Astrocyte (in vitro differentiated cells and primary cell): ENCODE measurements at regions not wholly inside any gene's neighbourhood (a gene's known extent, or its start where the extent isn't known, plus 50 kb on each side); places are given as distances from the start of the nearest gene placed in this dataset.

ENCODE experiments used
- CTCF ChIP-seq: IDR thresholded peaks from 2 replicates; pipeline ENCODE4 v1.5.1; 2011; ENCODE audit warnings: low read depth, mild to moderate bottlenecking, inconsistent platforms, low read length, moderate library complexity; ENCODE audit not compliant: insufficient read depth
- EZH2 ChIP-seq: IDR thresholded peaks from 2 replicates; pipeline ENCODE4 v1.6.1; 2012; ENCODE audit warnings: mild to moderate bottlenecking, low read length, inconsistent platforms; ENCODE audit not compliant: insufficient read depth

DNA sequence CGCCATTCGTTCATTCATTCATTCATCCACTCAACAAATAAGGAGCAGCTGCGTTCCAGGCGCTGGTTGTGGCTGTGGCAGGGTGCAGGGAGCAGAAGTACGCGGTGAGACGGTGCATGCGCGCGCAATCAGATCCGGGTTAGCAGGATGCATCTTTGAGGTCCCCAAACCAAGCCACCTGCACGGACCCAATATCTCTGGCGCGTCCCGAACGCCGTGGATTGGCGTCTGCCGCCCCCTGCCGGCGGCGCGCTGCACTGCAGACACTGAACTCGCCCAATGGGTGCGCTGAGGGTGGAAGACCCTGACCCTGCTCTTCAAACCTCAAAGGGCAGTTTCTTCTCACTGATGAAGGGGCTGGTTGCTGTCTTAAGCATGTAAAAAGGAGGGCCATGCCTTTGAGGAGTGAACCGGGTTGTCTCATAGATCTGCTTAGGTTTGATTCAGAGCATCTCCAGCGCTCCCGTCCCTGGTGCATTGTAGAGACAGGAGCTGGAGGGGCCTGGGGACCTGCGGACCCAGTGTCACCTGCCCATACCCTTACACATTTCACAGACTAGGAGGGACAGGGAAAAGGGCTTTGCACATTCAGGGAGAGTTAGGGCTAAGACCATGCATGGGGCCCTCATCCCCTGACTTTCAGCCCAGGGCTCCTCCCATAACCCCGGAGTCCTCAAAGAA, 102.5 kb downstream of the RAMP3 start:
- TF ChIP-seq CTCF: peak; percentile 84
- no peak for TF ChIP-seq EZH2
